Right lobe of liver (tissue), 4 donors: ENCODE measurements at regions not wholly inside any gene's neighbourhood (a gene's known extent, or its start where the extent isn't known, plus 50 kb on each side); places are given as distances from the start of the nearest gene placed in this dataset.

ENCODE experiments used
- CTCF ChIP-seq, 4 donors: fragments of 200-600 bp in 3 of 4; fragments of 450-650 bp in 1 of 4; IDR thresholded peaks; one replicate each; pipeline versions ENCODE4 v1.5.1 to v1.8.0; 2016 to 2022; ENCODE audit warnings: antibody characterized with exemption in 4 of 4, mild to moderate bottlenecking in 2 of 4
- POLR2A ChIP-seq: fragments of 450-650 bp; IDR thresholded peaks from one replicate; pipeline ENCODE4 v1.6.1; 2017; ENCODE audit warnings: antibody characterized with exemption, mild to moderate bottlenecking
- donor health status: DM: no; HTN: no; CAD: no.
- donor health status: DM: no; HTN: no; CAD: no.
- donor health status: DM: no; HTN: yes; CAD: no.

- TF ChIP-seq CTCF (IDR thresholded peaks at IDR 0.05) (no peak), POLR2A (no peak)
Observed at GRCh38 chr6:192313-192664, 100.0 kb upstream of the DUSP22 start.
